ENCODE measurements at regions not wholly inside any gene's neighbourhood (a gene's known extent, or its start where the extent isn't known, plus 50 kb on each side); places are given as distances from the start of the nearest gene placed in this dataset.

DNA sequence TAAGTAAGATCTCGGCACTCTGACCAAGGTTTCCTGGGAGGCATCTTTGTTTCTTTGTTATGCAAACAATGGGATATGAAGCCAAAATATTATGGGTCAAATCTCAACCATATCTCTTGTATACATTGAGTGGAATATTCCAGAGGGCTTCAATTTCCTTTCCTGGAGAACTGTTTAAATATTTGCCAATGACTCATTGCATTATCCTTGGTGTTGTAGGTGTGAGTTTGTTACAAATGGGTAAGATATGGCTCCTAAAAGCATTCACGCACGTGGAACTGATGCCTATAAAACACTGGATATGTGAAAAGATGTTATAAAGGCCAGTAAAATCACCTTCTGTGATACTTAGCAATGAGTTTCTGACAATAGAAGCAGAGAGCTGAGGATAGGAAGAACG lies 150.5 kb upstream of the WDR1 start:
- no peak for TF ChIP-seq FOS (IDR thresholded peaks at IDR 0.05; ENCODE audit: low read depth, low read length)
- TF ChIP-seq, protein P1, sequence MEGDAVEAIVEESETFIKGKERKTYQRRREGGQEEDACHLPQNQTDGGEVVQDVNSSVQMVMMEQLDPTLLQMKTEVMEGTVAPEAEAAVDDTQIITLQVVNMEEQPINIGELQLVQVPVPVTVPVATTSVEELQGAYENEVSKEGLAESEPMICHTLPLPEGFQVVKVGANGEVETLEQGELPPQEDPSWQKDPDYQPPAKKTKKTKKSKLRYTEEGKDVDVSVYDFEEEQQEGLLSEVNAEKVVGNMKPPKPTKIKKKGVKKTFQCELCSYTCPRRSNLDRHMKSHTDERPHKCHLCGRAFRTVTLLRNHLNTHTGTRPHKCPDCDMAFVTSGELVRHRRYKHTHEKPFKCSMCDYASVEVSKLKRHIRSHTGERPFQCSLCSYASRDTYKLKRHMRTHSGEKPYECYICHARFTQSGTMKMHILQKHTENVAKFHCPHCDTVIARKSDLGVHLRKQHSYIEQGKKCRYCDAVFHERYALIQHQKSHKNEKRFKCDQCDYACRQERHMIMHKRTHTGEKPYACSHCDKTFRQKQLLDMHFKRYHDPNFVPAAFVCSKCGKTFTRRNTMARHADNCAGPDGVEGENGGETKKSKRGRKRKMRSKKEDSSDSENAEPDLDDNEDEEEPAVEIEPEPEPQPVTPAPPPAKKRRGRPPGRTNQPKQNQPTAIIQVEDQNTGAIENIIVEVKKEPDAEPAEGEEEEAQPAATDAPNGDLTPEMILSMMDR (conservative IDR thresholded peaks at IDR 0.05; ENCODE audit: low read depth, low read length), result no peak
- TF ChIP-seq POLR2A (IDR thresholded peaks at IDR 0.05; ENCODE audit: low read depth, low read length), result no peak
